Esophagus squamous epithelium (tissue), 5 donors: ENCODE measurements at regions not wholly inside any gene's neighbourhood (a gene's known extent, or its start where the extent isn't known, plus 50 kb on each side); places are given as distances from the start of the nearest gene placed in this dataset.

ENCODE experiments used
- DNase-seq: peaks from one replicate; lab custom pipeline; 2025; lab: John Stamatoyannopoulos, UW
- H3K27ac ChIP-seq, 4 donors: fragments of 200-600 bp; sonication (generic); one replicate each; pipeline ENCODE4 v1.5.1; 2016 to 2019; ENCODE audit warnings: mild to moderate bottlenecking in 1 of 4
- H3K27me3 ChIP-seq, 4 donors: fragments of 200-600 bp; sonication (generic); 1 replicate in 3 of 4; 2 replicates in 1 of 4; pipeline versions ENCODE4 v1.5.1 to v1.6.0; 2017 to 2021; ENCODE audit warnings: antibody characterized with exemption in 1 of 4
- H3K36me3 ChIP-seq, 3 donors: fragments of 200-600 bp; sonication (generic); one replicate each; pipeline ENCODE4 v1.5.1; 2016 to 2019
- H3K4me1 ChIP-seq, 3 donors: fragments of 200-600 bp; sonication (generic); one replicate each; pipeline ENCODE4 v1.5.1; 2017 to 2019
- H3K4me3 ChIP-seq, 4 donors: fragments of 200-600 bp; sonication (generic); 1 replicate in 3 of 4; 2 replicates in 1 of 4; pipeline ENCODE4 v1.5.1; 2016 to 2019; ENCODE audit warnings: mild to moderate bottlenecking in 2 of 4, moderate library complexity in 1 of 4
- H3K9me3 ChIP-seq, 3 donors: fragments of 200-600 bp; sonication (generic); one replicate each; pipeline ENCODE4 v1.5.1; 2016 to 2019
- POLR2A ChIP-seq, 4 donors: fragments of 450-650 bp; IDR thresholded peaks; one replicate each; pipeline ENCODE4 v1.6.1; 2017; ENCODE audit warnings: antibody characterized with exemption in 4 of 4, mild to moderate bottlenecking in 4 of 4, moderate library complexity in 3 of 4
- WGBS, 2 donors: methylation state at CpG; one replicate each; pipeline ENCODE4 v1.1.5; 2018; 5-methylcytosine and 5-hydroxymethylcytosine counted together
- intact Hi-C: fragments of 100-400 bp; cut with DNase I; formaldehyde crosslinking; loops from one replicate; pipeline ENCODE4 v1.15.0; 2022
- TF ChIP-seq, protein P1 (sequence below), 6 experiments: fragments of 450-650 bp in 4 of 6; fragments of 200-600 bp in 2 of 6; sonication (generic) in 2 of 6; IDR thresholded peaks; one replicate each; pipeline ENCODE4 v1.5.1; 2016 to 2019; ENCODE audit warnings: antibody characterized with exemption in 6 of 6, mild to moderate bottlenecking in 4 of 6, moderate library complexity in 4 of 6
- donor health status: DM: yes; HTN: yes; CAD: no.

DNA sequence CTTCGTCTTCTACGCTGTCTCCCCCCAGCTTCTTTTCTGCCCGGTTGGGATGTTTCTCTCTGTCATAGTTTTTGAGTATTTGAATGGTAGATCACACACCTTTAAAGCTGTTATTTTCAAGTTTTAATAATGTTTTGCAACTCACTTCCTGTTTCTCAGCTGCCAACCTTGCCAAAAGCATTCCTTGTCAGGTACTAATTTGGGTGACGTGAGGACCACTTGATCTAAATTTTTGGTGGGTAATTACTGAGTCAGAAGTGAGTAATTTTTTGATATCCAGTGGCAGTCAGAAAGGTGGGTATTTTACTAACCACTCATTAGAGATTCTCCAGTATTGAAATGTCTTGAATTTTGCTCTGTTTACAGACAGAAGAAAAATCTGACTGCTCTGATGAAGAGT lies 852.4 kb upstream of the FANCL start:
- Histone ChIP-seq H3K4me3 (no peak overlapping the region), H3K36me3 (no peaks in the 10 kb centered on the region), H3K4me1 (no peaks in the 10 kb centered on the region), H3K27me3 (no peaks in the 10 kb centered on the region), H3K9me3 (peaks cover 0 to 13% (median 0%) of the 10 kb centered on the region in 3 donors), H3K27ac (no peak overlapping the region)
- TF ChIP-seq, protein P1, sequence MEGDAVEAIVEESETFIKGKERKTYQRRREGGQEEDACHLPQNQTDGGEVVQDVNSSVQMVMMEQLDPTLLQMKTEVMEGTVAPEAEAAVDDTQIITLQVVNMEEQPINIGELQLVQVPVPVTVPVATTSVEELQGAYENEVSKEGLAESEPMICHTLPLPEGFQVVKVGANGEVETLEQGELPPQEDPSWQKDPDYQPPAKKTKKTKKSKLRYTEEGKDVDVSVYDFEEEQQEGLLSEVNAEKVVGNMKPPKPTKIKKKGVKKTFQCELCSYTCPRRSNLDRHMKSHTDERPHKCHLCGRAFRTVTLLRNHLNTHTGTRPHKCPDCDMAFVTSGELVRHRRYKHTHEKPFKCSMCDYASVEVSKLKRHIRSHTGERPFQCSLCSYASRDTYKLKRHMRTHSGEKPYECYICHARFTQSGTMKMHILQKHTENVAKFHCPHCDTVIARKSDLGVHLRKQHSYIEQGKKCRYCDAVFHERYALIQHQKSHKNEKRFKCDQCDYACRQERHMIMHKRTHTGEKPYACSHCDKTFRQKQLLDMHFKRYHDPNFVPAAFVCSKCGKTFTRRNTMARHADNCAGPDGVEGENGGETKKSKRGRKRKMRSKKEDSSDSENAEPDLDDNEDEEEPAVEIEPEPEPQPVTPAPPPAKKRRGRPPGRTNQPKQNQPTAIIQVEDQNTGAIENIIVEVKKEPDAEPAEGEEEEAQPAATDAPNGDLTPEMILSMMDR (IDR thresholded peaks at IDR 0.05), result no peak
- no peak for TF ChIP-seq POLR2A (IDR thresholded peaks at IDR 0.05)
- intact Hi-C loops, result no loop called here
- 72 to 73% methylated on average over 4 of the region's 4 CpGs for WGBS, 2 donors
- DNase-seq, result no peak

DNA sequence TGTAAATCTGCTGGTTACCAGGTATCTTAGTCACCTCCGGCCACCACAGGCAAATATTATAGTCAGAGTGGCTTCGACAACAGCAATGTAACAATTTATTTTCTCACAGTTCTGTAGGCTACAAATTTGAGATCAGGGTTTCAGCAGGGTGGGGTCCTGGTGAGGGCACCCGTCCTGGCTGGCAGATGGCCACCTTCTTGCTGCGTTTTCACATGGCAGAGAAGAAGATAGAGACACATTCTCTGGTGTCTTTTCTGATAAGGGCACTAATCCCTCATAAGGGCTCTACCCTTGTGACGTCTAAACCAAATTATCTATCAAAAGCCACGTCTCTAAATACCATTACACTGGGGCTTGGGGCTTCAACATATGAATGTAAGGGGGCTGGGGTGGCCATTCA lies 843.2 kb upstream of the FANCL start:
- TF ChIP-seq, protein P1 (IDR thresholded peaks at IDR 0.05), result no peak
- TF ChIP-seq POLR2A (IDR thresholded peaks at IDR 0.05), result no peak
- Histone ChIP-seq H3K27me3 (no peaks in the 10 kb centered on the region), H3K27ac (no peak overlapping the region), H3K4me3 (no peak overlapping the region), H3K9me3 (no peaks in the 10 kb centered on the region), H3K4me1 (no peaks in the 10 kb centered on the region), H3K36me3 (no peaks in the 10 kb centered on the region)
- intact Hi-C loops, result no loop called here
- no peak for DNase-seq
- 55 to 62% methylated on average over 6 of the region's 6 CpGs for WGBS, 2 donors

DNA sequence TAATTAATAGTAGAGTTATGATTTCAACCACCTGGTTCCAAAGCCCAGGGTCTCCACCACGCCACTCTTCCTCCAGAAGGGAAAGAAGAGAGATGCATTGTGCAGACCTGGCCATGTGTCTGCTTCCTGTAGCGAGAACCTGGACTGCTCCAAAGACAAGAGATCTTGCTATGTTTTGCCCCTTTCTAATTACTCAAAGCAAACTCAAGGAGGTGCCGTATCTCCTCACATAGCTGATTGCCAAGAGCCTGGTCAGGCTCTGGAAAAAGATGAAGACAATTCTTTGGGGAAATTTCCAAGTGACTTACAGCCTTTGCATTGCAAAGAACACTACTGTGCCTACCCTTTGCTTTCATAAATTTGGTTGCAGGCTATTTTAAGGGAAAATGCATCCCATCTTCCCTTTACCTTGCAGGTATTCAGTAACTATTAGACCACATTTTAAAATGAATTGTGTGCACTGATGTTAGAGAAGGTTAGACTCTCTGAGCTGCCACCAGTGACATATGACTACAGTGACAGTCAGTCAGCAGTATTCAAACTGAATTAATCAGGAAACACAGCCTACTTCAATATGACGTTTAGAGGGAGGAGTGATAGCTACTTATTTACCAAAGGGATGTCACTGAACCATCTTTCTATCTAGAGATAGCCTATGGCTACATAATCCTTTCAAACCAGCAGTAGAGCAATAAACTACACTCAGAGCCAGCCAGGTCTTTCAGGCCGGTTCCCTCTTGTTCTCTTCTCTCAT lies 842.1 kb upstream of the FANCL start:
- H3K27ac ChIP-seq, result no peak overlapping the region
- intact Hi-C loops, result no loop called here

DNA sequence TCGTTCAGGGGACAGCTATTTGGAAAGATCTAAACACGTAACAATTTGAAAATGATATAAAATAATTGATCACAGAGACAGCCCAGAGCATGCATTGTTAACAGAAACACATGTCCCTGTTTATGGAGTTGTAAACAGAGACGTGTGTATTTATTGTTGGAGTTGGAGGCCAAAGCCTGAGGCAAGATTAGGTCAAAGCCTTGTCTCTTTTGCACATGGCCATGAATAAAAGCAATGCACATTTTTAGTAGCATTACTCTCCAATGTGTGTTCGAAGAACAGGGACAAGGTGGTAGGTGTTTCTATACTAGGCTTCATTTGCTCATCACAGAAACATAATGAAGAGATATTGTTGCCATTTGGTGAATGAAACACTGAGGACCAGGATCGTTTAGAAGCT lies 841.5 kb upstream of the FANCL start:
- H3K4me1 ChIP-seq, result no peaks in the 10 kb centered on the region
- no peak overlapping the region for H3K4me3 ChIP-seq
- no peak for DNase-seq
- no peak for TF ChIP-seq POLR2A (IDR thresholded peaks at IDR 0.05)
- TF ChIP-seq, protein P1 (IDR thresholded peaks at IDR 0.05), result no peak
- H3K27me3 ChIP-seq, result no peaks in the 10 kb centered on the region
- intact Hi-C loops, result no loop called here
- H3K9me3 ChIP-seq, result no peaks in the 10 kb centered on the region
- no peak overlapping the region for H3K27ac ChIP-seq
- 45 to 54% methylated on average over 5 of the region's 5 CpGs for WGBS, 2 donors
- H3K36me3 ChIP-seq, result no peaks in the 10 kb centered on the region

More for the DNA sequence above, 842.1 kb upstream of the FANCL start:
- no peak overlapping the region for H3K4me3 ChIP-seq
- H3K27me3 ChIP-seq, result no peaks in the 10 kb centered on the region
- 56 to 57% methylated on average over 5 of the region's 5 CpGs for WGBS, 2 donors
- no peaks in the 10 kb centered on the region for H3K36me3 ChIP-seq
- DNase-seq, result no peak
- H3K4me1 ChIP-seq, result no peaks in the 10 kb centered on the region
- H3K9me3 ChIP-seq, result no peaks in the 10 kb centered on the region
- TF ChIP-seq POLR2A (IDR thresholded peaks at IDR 0.05), result no peak
- TF ChIP-seq, protein P1 (IDR thresholded peaks at IDR 0.05), result no peak

DNA sequence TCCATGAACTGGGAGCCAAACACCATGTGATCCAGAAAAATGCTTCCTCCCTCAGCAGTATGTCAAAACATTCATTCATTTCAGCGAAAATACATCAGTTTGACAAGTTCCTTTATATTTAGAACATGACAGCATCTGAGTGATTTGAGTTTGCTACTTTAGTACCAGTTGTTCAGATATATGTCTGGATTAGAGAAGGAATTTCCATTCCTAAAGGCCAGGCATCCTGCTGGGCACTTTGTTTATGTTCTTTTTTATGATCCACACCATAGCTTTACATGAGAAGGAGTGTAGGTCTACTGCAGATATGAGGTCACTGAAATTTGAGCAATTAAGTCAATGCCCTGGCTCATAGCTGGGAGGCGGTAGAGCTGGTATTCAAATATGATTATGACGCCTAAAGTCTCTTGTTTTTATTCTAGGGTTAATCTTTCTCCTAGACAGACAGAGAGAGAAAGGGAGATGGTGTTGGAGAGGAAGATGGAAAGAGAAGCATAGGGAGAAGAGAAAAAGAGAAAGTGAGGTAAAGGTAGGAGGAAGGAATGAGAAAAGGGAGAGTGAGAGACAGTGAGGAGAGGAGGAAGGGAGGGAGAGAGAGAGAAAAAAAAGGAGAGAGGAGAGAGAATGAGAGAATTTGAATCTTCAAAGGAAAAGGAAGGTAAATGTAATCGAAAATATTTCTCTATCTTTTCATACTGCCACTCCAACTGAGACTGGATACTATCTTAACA lies 839.5 kb upstream of the FANCL start:
- no peak for TF ChIP-seq POLR2A (IDR thresholded peaks at IDR 0.05)
- TF ChIP-seq, protein P1 (IDR thresholded peaks at IDR 0.05), result no peak
- no peaks in the 10 kb centered on the region for H3K27me3 ChIP-seq
- WGBS, 2 donors, result 75 to 82% methylated on average over 3 to 4 of the region's 4 CpGs
- H3K4me3 ChIP-seq, result no peak overlapping the region
- no peaks in the 10 kb centered on the region for H3K9me3 ChIP-seq
- DNase-seq, result no peak
- no peak overlapping the region for H3K27ac ChIP-seq
- intact Hi-C loops, result no loop called here
- no peaks in the 10 kb centered on the region for H3K36me3 ChIP-seq
- no peaks in the 10 kb centered on the region for H3K4me1 ChIP-seq
